ENCODE measurements at regions not wholly inside any gene's neighbourhood (a gene's known extent, or its start where the extent isn't known, plus 50 kb on each side); places are given as distances from the start of the nearest gene placed in this dataset.

DNA sequence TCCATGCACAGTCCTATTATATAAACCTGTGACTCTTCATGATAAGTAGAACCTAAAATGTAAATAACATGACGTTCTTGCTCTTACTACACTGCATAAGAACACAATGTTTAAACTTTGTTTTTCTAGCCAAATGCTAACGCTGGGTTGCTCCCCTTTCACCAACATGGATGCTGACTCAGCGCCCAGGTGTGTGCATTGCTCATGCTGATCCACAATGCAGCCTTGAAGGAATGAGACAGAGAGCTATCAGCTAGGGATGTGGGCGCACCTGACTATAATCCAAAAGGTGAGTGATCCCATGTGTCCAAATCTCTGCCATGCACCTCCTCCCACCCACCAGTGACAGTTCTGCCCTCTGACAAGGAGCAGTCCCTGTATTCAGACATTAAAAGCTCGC, 235.0 kb downstream of the IRS1 start:
- POLR2A ChIA-PET: no interaction called here
- Mint-ChIP-seq H3K36me3 (ENCODE audit: low read depth) (no peaks in the 10 kb centered on the region), H3K27me3 (peaks cover 5% of the 10 kb centered on the region)

DNA sequence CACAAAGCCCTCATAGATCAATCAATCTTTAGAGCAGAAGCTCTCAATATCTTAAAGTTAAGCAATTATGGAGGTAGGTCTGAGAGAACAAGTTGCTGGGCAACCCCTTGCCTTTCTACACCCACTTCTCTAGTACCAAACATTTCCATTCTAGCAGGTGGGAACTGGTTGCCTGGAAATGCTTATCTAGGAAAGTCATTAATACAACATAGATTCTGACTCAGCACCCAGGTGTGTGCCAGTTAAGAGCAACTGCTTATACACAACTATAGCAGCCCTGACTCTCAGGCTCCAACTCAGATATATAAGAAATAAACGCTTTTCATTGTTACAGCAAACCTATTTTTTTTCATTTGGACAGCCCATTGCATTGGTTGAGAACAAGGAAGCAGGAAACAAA, 237.7 kb downstream of the IRS1 start:
- Mint-ChIP-seq H3K27ac (no peak overlapping the region), H3K27me3 (peaks cover 18% of the 10 kb centered on the region), H3K9me3 (no peaks in the 10 kb centered on the region), H3K4me1 (ENCODE audit: low read depth) (no peaks in the 10 kb centered on the region), H3K36me3 (ENCODE audit: low read depth) (no peaks in the 10 kb centered on the region), H3K4me3 (no peak overlapping the region)
- Histone ChIP-seq H3K9me3 (ENCODE audit: control insufficient read depth in 1 of 2, insufficient read depth in 1 of 2, low read length in 2 of 2) (no peaks in the 10 kb centered on the region), H3K36me3 (ENCODE audit: insufficient read depth, low read length) (no peaks in the 10 kb centered on the region), H3K4me1 (ENCODE audit: insufficient read depth, low read length) (no peaks in the 10 kb centered on the region), H3K27ac (ENCODE audit: low read depth in 1 of 2, low read length in 2 of 2) (no peak overlapping the region), H3K4me3 (ENCODE audit: low read length) (no peak overlapping the region), H3K27me3 (ENCODE audit: control insufficient read depth in 1 of 2, insufficient read depth in 2 of 2, low read length in 2 of 2) (no peaks in the 10 kb centered on the region)
- intact Hi-C loops (cut with DNase I, micrococcal nuclease): no loop called here
- ATAC-seq (ENCODE audit: poor library complexity): no peak
- POLR2A ChIA-PET: no interaction called here
- TF ChIP-seq, protein P1, sequence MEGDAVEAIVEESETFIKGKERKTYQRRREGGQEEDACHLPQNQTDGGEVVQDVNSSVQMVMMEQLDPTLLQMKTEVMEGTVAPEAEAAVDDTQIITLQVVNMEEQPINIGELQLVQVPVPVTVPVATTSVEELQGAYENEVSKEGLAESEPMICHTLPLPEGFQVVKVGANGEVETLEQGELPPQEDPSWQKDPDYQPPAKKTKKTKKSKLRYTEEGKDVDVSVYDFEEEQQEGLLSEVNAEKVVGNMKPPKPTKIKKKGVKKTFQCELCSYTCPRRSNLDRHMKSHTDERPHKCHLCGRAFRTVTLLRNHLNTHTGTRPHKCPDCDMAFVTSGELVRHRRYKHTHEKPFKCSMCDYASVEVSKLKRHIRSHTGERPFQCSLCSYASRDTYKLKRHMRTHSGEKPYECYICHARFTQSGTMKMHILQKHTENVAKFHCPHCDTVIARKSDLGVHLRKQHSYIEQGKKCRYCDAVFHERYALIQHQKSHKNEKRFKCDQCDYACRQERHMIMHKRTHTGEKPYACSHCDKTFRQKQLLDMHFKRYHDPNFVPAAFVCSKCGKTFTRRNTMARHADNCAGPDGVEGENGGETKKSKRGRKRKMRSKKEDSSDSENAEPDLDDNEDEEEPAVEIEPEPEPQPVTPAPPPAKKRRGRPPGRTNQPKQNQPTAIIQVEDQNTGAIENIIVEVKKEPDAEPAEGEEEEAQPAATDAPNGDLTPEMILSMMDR (IDR thresholded peaks at IDR 0.05): no peak
- no peak for DNase-seq
- CTCF ChIA-PET: no interaction called here

More for the DNA sequence above, 235.0 kb downstream of the IRS1 start:
- CTCF ChIA-PET: no interaction called here
- TF ChIP-seq, protein P1 (IDR thresholded peaks at IDR 0.05): no peak
- H3K27me3 ChIP-seq (ENCODE audit: control insufficient read depth in 1 of 2, insufficient read depth in 2 of 2, low read length in 2 of 2): no peaks in the 10 kb centered on the region
- ATAC-seq (ENCODE audit: poor library complexity) (no peak), DNase-seq (no peak)
- H3K27ac ChIP-seq (ENCODE audit: low read depth in 1 of 2, low read length in 2 of 2): no peak overlapping the region
- no peaks in the 10 kb centered on the region for H3K9me3 Mint-ChIP-seq
- intact Hi-C loops (cut with DNase I, micrococcal nuclease): no loop called here
- H3K27ac Mint-ChIP-seq: no peak overlapping the region
- no peaks in the 10 kb centered on the region for H3K4me1 Mint-ChIP-seq (ENCODE audit: low read depth)
- no peaks in the 10 kb centered on the region for H3K9me3 ChIP-seq (ENCODE audit: control insufficient read depth in 1 of 2, insufficient read depth in 1 of 2, low read length in 2 of 2)
- no peaks in the 10 kb centered on the region for H3K36me3 ChIP-seq (ENCODE audit: insufficient read depth, low read length)
- no peaks in the 10 kb centered on the region for H3K4me1 ChIP-seq (ENCODE audit: insufficient read depth, low read length)
- H3K4me3 ChIP-seq (ENCODE audit: low read length): no peak overlapping the region
- no peak overlapping the region for H3K4me3 Mint-ChIP-seq

DNA sequence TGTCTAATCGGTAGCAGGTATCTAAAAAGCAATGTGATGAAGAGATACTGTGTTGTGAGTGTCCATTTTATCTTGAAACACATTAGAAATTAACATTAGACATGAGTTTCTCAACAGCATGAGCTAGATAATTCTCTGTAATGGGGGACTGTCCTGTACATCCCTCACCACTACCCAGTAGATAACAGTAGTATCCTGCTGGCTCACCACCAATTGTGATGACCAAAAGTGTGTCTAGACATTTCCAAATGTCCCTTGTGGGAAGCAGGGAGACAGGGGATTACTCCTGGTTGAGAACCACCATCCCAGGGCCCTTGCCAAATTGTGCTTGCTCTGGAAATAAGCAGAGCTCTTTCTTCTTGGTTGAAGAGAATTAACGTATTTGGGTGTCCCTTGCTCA, 239.3 kb downstream of the IRS1 start:
- Mint-ChIP-seq H3K4me3 (no peak overlapping the region), H3K36me3 (ENCODE audit: low read depth) (no peaks in the 10 kb centered on the region), H3K27me3 (peaks cover 22% of the 10 kb centered on the region), H3K9me3 (no peaks in the 10 kb centered on the region), H3K27ac (no peak overlapping the region), H3K4me1 (ENCODE audit: low read depth) (no peaks in the 10 kb centered on the region)
- Histone ChIP-seq H3K9me3 (ENCODE audit: control insufficient read depth in 1 of 2, insufficient read depth in 1 of 2, low read length in 2 of 2) (no peaks in the 10 kb centered on the region), H3K27me3 (ENCODE audit: control insufficient read depth in 1 of 2, insufficient read depth in 2 of 2, low read length in 2 of 2) (no peaks in the 10 kb centered on the region), H3K4me1 (ENCODE audit: insufficient read depth, low read length) (no peaks in the 10 kb centered on the region), H3K36me3 (ENCODE audit: insufficient read depth, low read length) (no peaks in the 10 kb centered on the region), H3K4me3 (ENCODE audit: low read length) (no peak overlapping the region), H3K27ac (ENCODE audit: low read depth in 1 of 2, low read length in 2 of 2) (no peak overlapping the region)
- TF ChIP-seq, protein P1 (IDR thresholded peaks at IDR 0.05): no peak
- intact Hi-C loops (cut with DNase I, micrococcal nuclease): no loop called here
- no peak for ATAC-seq (ENCODE audit: poor library complexity)
- DNase-seq: no peak
- ChIA-PET POLR2A (no interaction called here), CTCF (no interaction called here)
